ENCODE measurements at regions not wholly inside any gene's neighbourhood (a gene's known extent, or its start where the extent isn't known, plus 50 kb on each side); places are given as distances from the start of the nearest gene placed in this dataset.

DNA sequence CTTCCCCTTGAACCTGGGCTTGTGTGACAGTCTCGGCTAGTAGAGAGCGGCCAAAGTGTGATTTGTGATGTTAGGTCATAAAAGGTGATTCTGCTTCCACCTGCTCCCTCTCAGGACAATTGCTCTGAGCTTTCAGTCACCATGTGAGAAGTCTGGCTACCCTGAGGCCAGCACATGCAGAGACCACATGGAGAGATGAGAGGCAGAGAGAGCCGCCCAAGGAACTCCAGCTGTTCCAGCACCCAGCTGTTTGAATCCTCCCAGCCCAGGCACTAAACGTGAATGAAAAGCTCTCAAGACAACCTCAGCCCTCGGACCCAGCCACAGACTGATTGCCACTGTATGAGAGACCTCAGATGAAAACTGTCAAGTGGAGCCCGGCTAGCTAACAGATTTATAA lies 143.4 kb upstream of the EEF1E1 start:
- no peak overlapping the region for H3K4me3 ChIP-seq (ENCODE audit: low read depth, low read length)
- TF ChIP-seq, protein P1, sequence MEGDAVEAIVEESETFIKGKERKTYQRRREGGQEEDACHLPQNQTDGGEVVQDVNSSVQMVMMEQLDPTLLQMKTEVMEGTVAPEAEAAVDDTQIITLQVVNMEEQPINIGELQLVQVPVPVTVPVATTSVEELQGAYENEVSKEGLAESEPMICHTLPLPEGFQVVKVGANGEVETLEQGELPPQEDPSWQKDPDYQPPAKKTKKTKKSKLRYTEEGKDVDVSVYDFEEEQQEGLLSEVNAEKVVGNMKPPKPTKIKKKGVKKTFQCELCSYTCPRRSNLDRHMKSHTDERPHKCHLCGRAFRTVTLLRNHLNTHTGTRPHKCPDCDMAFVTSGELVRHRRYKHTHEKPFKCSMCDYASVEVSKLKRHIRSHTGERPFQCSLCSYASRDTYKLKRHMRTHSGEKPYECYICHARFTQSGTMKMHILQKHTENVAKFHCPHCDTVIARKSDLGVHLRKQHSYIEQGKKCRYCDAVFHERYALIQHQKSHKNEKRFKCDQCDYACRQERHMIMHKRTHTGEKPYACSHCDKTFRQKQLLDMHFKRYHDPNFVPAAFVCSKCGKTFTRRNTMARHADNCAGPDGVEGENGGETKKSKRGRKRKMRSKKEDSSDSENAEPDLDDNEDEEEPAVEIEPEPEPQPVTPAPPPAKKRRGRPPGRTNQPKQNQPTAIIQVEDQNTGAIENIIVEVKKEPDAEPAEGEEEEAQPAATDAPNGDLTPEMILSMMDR (IDR thresholded peaks at IDR 0.05; ENCODE audit: low read depth, low read length): no peak
- in situ Hi-C loops (cut with HindIII; ENCODE audit: low sequenced_read_pairs): no loop called here
- no peak for DNase-seq (ENCODE audit: low read depth, low spot score)

DNA sequence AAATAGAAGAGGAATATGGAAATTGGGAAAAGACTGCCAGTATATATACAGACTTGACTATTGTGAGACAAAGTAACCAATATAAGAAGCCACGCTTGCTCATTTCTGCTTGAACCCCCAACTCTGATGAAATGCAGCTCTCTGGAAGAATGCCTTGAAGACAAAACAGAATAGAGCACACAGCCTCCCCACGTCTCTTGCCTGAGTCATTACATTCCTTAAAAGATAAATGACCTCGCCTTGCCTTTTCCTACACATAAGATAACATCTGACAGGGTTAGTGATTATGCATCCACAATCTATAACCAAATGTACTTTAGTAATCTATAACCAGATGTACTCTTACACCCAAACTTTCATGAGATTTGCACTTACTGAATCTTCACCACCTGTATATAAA lies 141.1 kb upstream of the EEF1E1 start:
- TF ChIP-seq, protein P1 (IDR thresholded peaks at IDR 0.05; ENCODE audit: low read depth, low read length): no peak
- in situ Hi-C loops (cut with HindIII; ENCODE audit: low sequenced_read_pairs): no loop called here
- H3K4me3 ChIP-seq (ENCODE audit: low read depth, low read length): no peak overlapping the region
- DNase-seq (ENCODE audit: low read depth, low spot score): no peak

GRCh38 chr6:8242885-8243284 lies 140.5 kb upstream of the EEF1E1 start:
- in situ Hi-C loops (cut with HindIII; ENCODE audit: low sequenced_read_pairs): no loop called here
- no peak for DNase-seq (ENCODE audit: low read depth, low spot score)
- TF ChIP-seq, protein P1 (IDR thresholded peaks at IDR 0.05; ENCODE audit: low read depth, low read length): no peak
- H3K4me3 ChIP-seq (ENCODE audit: low read depth, low read length): no peak overlapping the region

- in situ Hi-C loops (cut with HindIII; ENCODE audit: low sequenced_read_pairs): no loop called here
- DNase-seq (ENCODE audit: low read depth, low spot score): no peak
- no peak overlapping the region for H3K4me3 ChIP-seq (ENCODE audit: low read depth, low read length)
- TF ChIP-seq, protein P1 (IDR thresholded peaks at IDR 0.05; ENCODE audit: low read depth, low read length): no peak
Measured at GRCh38 chr6:8240301-8240700, 138.0 kb upstream of the EEF1E1 start.

GRCh38 chr6:8238773-8239683 lies 136.7 kb upstream of the EEF1E1 start:
- no peak for DNase-seq (ENCODE audit: low read depth, low spot score)
- in situ Hi-C loops (cut with HindIII; ENCODE audit: low sequenced_read_pairs): no loop called here
- no peak overlapping the region for H3K4me3 ChIP-seq (ENCODE audit: low read depth, low read length)
- TF ChIP-seq, protein P1 (IDR thresholded peaks at IDR 0.05; ENCODE audit: low read depth, low read length): no peak

- TF ChIP-seq, protein P1 (IDR thresholded peaks at IDR 0.05; ENCODE audit: low read depth, low read length): no peak
- no peak overlapping the region for H3K4me3 ChIP-seq (ENCODE audit: low read depth, low read length)
- no peak for DNase-seq (ENCODE audit: low read depth, low spot score)
- in situ Hi-C loops (cut with HindIII; ENCODE audit: low sequenced_read_pairs): no loop called here
Measured at GRCh38 chr6:8237668-8238067, 135.3 kb upstream of the EEF1E1 start.
